Adrenal gland (tissue), 9 donors: ENCODE measurements at regions not wholly inside any gene's neighbourhood (a gene's known extent, or its start where the extent isn't known, plus 50 kb on each side); places are given as distances from the start of the nearest gene placed in this dataset.

ENCODE experiments used
- DNase-seq, 7 donors: peaks; one replicate each; pipeline ENCODE4 v3.0.0-alpha.2; 2019 to 2020
- H3K27ac ChIP-seq, 5 donors: fragments of 200-600 bp; sonication (generic) in 4 of 5; 1 replicate in 3 of 5; 2 replicates in 2 of 5; pipeline versions ENCODE4 v1.5.1 to v1.8.0; 2016 to 2020; ENCODE audit warnings: mild to moderate bottlenecking in 1 of 5
- H3K27me3 ChIP-seq: fragments of 200-600 bp; 2 replicates; pipeline ENCODE4 v1.8.0; 2021
- H3K36me3 ChIP-seq, 2 donors: fragments of 200-600 bp; replicated peaks in 1 of 2; 1 replicate in 1 of 2; 2 replicates in 1 of 2; pipeline versions ENCODE4 v1.5.1 to v1.8.0; 2018 to 2022
- H3K4me1 ChIP-seq, 2 donors: fragments of 200-600 bp; replicated peaks in 1 of 2; 1 replicate in 1 of 2; 2 replicates in 1 of 2; pipeline versions ENCODE4 v1.5.1 to v1.8.0; 2018 to 2021
- H3K4me3 ChIP-seq, 4 donors: fragments of 200-600 bp; sonication (generic) in 3 of 4; one replicate each; pipeline ENCODE4 v1.5.1; 2016 to 2018
- H3K9me3 ChIP-seq, 3 donors: fragments of 200-600 bp; sonication (generic) in 1 of 3; replicated peaks in 1 of 3; 1 replicate in 2 of 3; 2 replicates in 1 of 3; pipeline versions ENCODE4 v1.5.1 to v1.8.0; 2016 to 2021
- CTCF ChIP-seq, 6 experiments: fragments of 450-650 bp in 4 of 6; fragments of 200-600 bp in 2 of 6; sonication (generic) in 1 of 6; IDR thresholded peaks; 1 replicate in 5 of 6; 2 replicates in 1 of 6; pipeline versions ENCODE4 v1.5.1 to v1.8.0; 2016 to 2021; ENCODE audit warnings: antibody characterized with exemption in 6 of 6, mild to moderate bottlenecking in 2 of 6, moderate library complexity in 1 of 6
- POLR2A ChIP-seq, 2 donors: fragments of 450-650 bp; IDR thresholded peaks; one replicate each; pipeline ENCODE4 v1.6.1; 2017; ENCODE audit warnings: antibody characterized with exemption in 2 of 2, mild to moderate bottlenecking in 2 of 2, moderate library complexity in 1 of 2
- WGBS, 4 donors: extraction: QIAGEN DNeasy Blood & Tissue Kit in 2 of 4; methylation state at CpG; one replicate each; pipeline versions ENCODE4 v1.1.5 to v1.1.7; 2013 to 2017; 5-methylcytosine and 5-hydroxymethylcytosine counted together
- intact Hi-C, 2 donors: fragments of 100-400 bp; cut with DNase I; formaldehyde crosslinking; loops; one replicate each; pipeline versions ENCODE4 v1.14.1 to v1.15.0; 2022 to 2023
- donor health status: healthy with polysubstance abuse.
- donor health status: Bipolar disorder and iron deficiency.
- donor health status: DM: yes; HTN: yes; CAD: no.
- donor health status: DM: no; HTN: no; CAD: no.
- donor health status: DM: no; HTN: no; CAD: no.

- no peak for TF ChIP-seq CTCF (IDR thresholded peaks at IDR 0.05)
- intact Hi-C loops, result no loop called here
- Histone ChIP-seq H3K4me3 (no peak overlapping the region), H3K27me3 (no peaks in the 10 kb centered on the region), H3K27ac (no peak overlapping the region), H3K4me1 (no peaks in the 10 kb centered on the region), H3K36me3 (no peaks in the 10 kb centered on the region), H3K9me3 (no peaks in the 10 kb centered on the region)
- no peak for DNase-seq
- 73 to 88% (median 80%) methylated on average over 7 to 8 of the region's 8 CpGs for WGBS, 4 donors
Measured at GRCh38 chr10:4033341-4033896, 248.4 kb upstream of the KLF6 start.

GRCh38 chr10:4029866-4030265 is 244.9 kb upstream of the KLF6 start:
- Histone ChIP-seq H3K27me3 (no peaks in the 10 kb centered on the region), H3K4me1 (no peaks in the 10 kb centered on the region), H3K4me3 (no peak overlapping the region), H3K36me3 (no peaks in the 10 kb centered on the region), H3K27ac (no peak overlapping the region), H3K9me3 (no peaks in the 10 kb centered on the region)
- 77 to 95% (median 89%) methylated on average over 6 to 8 of the region's 8 CpGs for WGBS, 4 donors
- no peak for DNase-seq
- intact Hi-C loops, result no loop called here
- no peak for TF ChIP-seq CTCF (IDR thresholded peaks at IDR 0.05)
- TF ChIP-seq POLR2A (IDR thresholded peaks at IDR 0.05), result no peak

- TF ChIP-seq POLR2A (IDR thresholded peaks at IDR 0.05) (no peak), CTCF (IDR thresholded peaks at IDR 0.05) (no peak)
- intact Hi-C loops, result no loop called here
Measured at GRCh38 chr10:4028854-4029583, 244.0 kb upstream of the KLF6 start.

GRCh38 chr10:4028027-4028471 is 243.0 kb upstream of the KLF6 start:
- Histone ChIP-seq H3K4me3 (no peak overlapping the region), H3K27ac (no peak overlapping the region), H3K9me3 (no peaks in the 10 kb centered on the region), H3K27me3 (no peaks in the 10 kb centered on the region), H3K36me3 (no peaks in the 10 kb centered on the region), H3K4me1 (no peaks in the 10 kb centered on the region)
- no peak for DNase-seq
- intact Hi-C loops, result no loop called here
- WGBS, 4 donors, result 53 to 84% (median 71%) methylated on average over 4 to 5 of the region's 5 CpGs
- no peak for TF ChIP-seq CTCF (IDR thresholded peaks at IDR 0.05)
- TF ChIP-seq POLR2A (IDR thresholded peaks at IDR 0.05), result no peak

More at GRCh38 chr10:4028854-4029583, 244.0 kb upstream of the KLF6 start:
- no peak overlapping the region for H3K4me3 ChIP-seq
- H3K27ac ChIP-seq, result no peak overlapping the region
- no peaks in the 10 kb centered on the region for H3K4me1 ChIP-seq
- DNase-seq, result no peak
- no peaks in the 10 kb centered on the region for H3K27me3 ChIP-seq
- no peaks in the 10 kb centered on the region for H3K36me3 ChIP-seq
- 81 to 91% (median 88%) methylated on average over 6 of the region's 6 CpGs for WGBS, 4 donors
- no peaks in the 10 kb centered on the region for H3K9me3 ChIP-seq
